Loucy (cell line): ENCODE measurements at regions not wholly inside any gene's neighbourhood (a gene's known extent, or its start where the extent isn't known, plus 50 kb on each side); places are given as distances from the start of the nearest gene placed in this dataset.

Source experiments
- H2AFZ ChIP-seq: fragments of 200-600 bp; sonication (generic); 2 replicates; pipeline ENCODE4 v1.6.0; 2016; ENCODE audit warnings: antibody characterized with exemption, mild to moderate bottlenecking, low read length, moderate library complexity
- H3F3A ChIP-seq: fragments of 200-600 bp; 2 replicates; pipeline ENCODE4 v1.6.0; 2016; ENCODE audit warnings: antibody characterized with exemption, low read depth, mild to moderate bottlenecking
- H3K27me3 ChIP-seq: fragments of 200-600 bp; sonication (generic); 2 replicates; pipeline ENCODE4 v1.6.1; 2014; ENCODE audit warnings: low read length, mild to moderate bottlenecking; ENCODE audit not compliant: insufficient read depth, poor library complexity, severe bottlenecking
- H3K36me3 ChIP-seq: fragments of 200-600 bp; sonication (generic); 2 replicates; pipeline ENCODE4 v1.6.1; 2016; ENCODE audit warnings: low read length; ENCODE audit not compliant: insufficient read depth
- H3K4me1 ChIP-seq: fragments of 200-600 bp; sonication (generic); 2 replicates; pipeline ENCODE4 v1.5.1; 2014; ENCODE audit warnings: low read length, mild to moderate bottlenecking; ENCODE audit not compliant: insufficient read depth, poor library complexity, severe bottlenecking
- H3K4me2 ChIP-seq: fragments of 200-600 bp; sonication (generic); 2 replicates; pipeline ENCODE4 v1.6.0; 2014; ENCODE audit warnings: antibody characterized with exemption, low read length, low read depth, mild to moderate bottlenecking; ENCODE audit not compliant: poor library complexity, severe bottlenecking
- H3K4me3 ChIP-seq: fragments of 200-600 bp; sonication (generic); 2 replicates; pipeline ENCODE4 v1.5.1; 2014; ENCODE audit warnings: low read length, mild to moderate bottlenecking, mixed read lengths; ENCODE audit not compliant: poor library complexity, severe bottlenecking
- H3K79me2 ChIP-seq: fragments of 200-600 bp; sonication (generic); 2 replicates; pipeline ENCODE4 v1.6.1; 2014; ENCODE audit warnings: low read length; ENCODE audit not compliant: insufficient read depth
- H3K9ac ChIP-seq: fragments of 200-600 bp; sonication (generic); 2 replicates; pipeline ENCODE4 v1.6.0; 2014; ENCODE audit warnings: mild to moderate bottlenecking, low read depth, low read length, moderate library complexity; ENCODE audit not compliant: poor library complexity, severe bottlenecking
- H3K9me2 ChIP-seq: fragments of 200-600 bp; sonication (generic); replicated peaks from 2 replicates; pipeline ENCODE4 v1.6.1; 2016; ENCODE audit warnings: low read depth, low read length, mixed read lengths
- H3K9me3 ChIP-seq: fragments of 200-600 bp; sonication (generic); 2 replicates; pipeline ENCODE4 v1.6.1; 2014; ENCODE audit warnings: mild to moderate bottlenecking, antibody characterized with exemption, low read length, low read depth; ENCODE audit not compliant: insufficient read depth
- H4K20me1 ChIP-seq: fragments of 200-600 bp; sonication (generic); 2 replicates; pipeline ENCODE4 v1.6.0; 2014; ENCODE audit warnings: antibody characterized with exemption, low read length, mild to moderate bottlenecking; ENCODE audit not compliant: insufficient read depth, poor library complexity, severe bottlenecking
- CTCF ChIP-seq: fragments of 200-600 bp; sonication (generic); conservative IDR thresholded peaks from 2 replicates; pipeline ENCODE4 v1.5.1; 2014; ENCODE audit warnings: mild to moderate bottlenecking, antibody characterized with exemption, low read length
- EZH2phosphoT487 ChIP-seq: fragments of 200-600 bp; IDR thresholded peaks from 2 replicates; pipeline ENCODE4 v1.6.1; 2018; ENCODE audit warnings: antibody characterized with exemption, mild to moderate bottlenecking, moderate library complexity, borderline replicate concordance

- no peaks in the 10 kb centered on the region for H3K79me2 ChIP-seq
- H3K36me3 ChIP-seq: no peaks in the 10 kb centered on the region
- no peaks in the 10 kb centered on the region for H3K9me3 ChIP-seq
- no peak overlapping the region for H3K4me2 ChIP-seq
- no peaks in the 10 kb centered on the region for H3K27me3 ChIP-seq
- H3K4me1 ChIP-seq: peaks cover 36% of the 10 kb centered on the region
- H3K9me2 ChIP-seq: no peaks in the 10 kb centered on the region
- H2AFZ ChIP-seq: no peak overlapping the region; the same call in 1 of the 2 replicates
- no peak overlapping the region for H3K4me3 ChIP-seq
- H3K9ac ChIP-seq: no peak overlapping the region
- no peaks in the 10 kb centered on the region; the same call in 1 of the 2 replicates for H3F3A ChIP-seq
- no peaks in the 10 kb centered on the region for H4K20me1 ChIP-seq
- no peak for TF ChIP-seq EZH2phosphoT487
- peak; percentile 41 for TF ChIP-seq CTCF
Observed at GRCh38 chr6:11413117-11413687, 124.3 kb upstream of the TMEM170B start.

GRCh38 chr6:11412616-11413015 lies 124.9 kb upstream of the TMEM170B start:
- Histone ChIP-seq H3K79me2 (no peaks in the 10 kb centered on the region), H2AFZ (no peak overlapping the region), H3K4me3 (no peak overlapping the region), H3K9me2 (no peaks in the 10 kb centered on the region), H3K9me3 (no peaks in the 10 kb centered on the region), H4K20me1 (no peaks in the 10 kb centered on the region), H3K4me1 (peaks cover 36% of the 10 kb centered on the region), H3K4me2 (no peak overlapping the region), H3K36me3 (no peaks in the 10 kb centered on the region), H3K27me3 (no peaks in the 10 kb centered on the region), H3F3A (no peaks in the 10 kb centered on the region; the same call in 1 of the 2 replicates), H3K9ac (no peak overlapping the region)
- TF ChIP-seq CTCF (no peak), EZH2phosphoT487 (no peak)

GRCh38 chr6:11412011-11412424 lies 125.5 kb upstream of the TMEM170B start:
- Histone ChIP-seq H4K20me1 (no peaks in the 10 kb centered on the region), H3K9me2 (no peaks in the 10 kb centered on the region), H3K4me1 (peaks cover 36% of the 10 kb centered on the region), H3K9ac (no peak overlapping the region), H2AFZ (no peak overlapping the region), H3K79me2 (no peaks in the 10 kb centered on the region), H3K4me2 (no peak overlapping the region), H3K36me3 (no peaks in the 10 kb centered on the region), H3K27me3 (no peaks in the 10 kb centered on the region), H3K9me3 (no peaks in the 10 kb centered on the region), H3F3A (no peaks in the 10 kb centered on the region; the same call in 1 of the 2 replicates), H3K4me3 (no peak overlapping the region)
- TF ChIP-seq CTCF (no peak), EZH2phosphoT487 (no peak)
